ENCODE measurements at regions not wholly inside any gene's neighbourhood (a gene's known extent, or its start where the extent isn't known, plus 50 kb on each side); places are given as distances from the start of the nearest gene placed in this dataset.

- TF ChIP-seq, protein P1, sequence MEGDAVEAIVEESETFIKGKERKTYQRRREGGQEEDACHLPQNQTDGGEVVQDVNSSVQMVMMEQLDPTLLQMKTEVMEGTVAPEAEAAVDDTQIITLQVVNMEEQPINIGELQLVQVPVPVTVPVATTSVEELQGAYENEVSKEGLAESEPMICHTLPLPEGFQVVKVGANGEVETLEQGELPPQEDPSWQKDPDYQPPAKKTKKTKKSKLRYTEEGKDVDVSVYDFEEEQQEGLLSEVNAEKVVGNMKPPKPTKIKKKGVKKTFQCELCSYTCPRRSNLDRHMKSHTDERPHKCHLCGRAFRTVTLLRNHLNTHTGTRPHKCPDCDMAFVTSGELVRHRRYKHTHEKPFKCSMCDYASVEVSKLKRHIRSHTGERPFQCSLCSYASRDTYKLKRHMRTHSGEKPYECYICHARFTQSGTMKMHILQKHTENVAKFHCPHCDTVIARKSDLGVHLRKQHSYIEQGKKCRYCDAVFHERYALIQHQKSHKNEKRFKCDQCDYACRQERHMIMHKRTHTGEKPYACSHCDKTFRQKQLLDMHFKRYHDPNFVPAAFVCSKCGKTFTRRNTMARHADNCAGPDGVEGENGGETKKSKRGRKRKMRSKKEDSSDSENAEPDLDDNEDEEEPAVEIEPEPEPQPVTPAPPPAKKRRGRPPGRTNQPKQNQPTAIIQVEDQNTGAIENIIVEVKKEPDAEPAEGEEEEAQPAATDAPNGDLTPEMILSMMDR (IDR thresholded peaks at IDR 0.05; ENCODE audit: low read depth, low read length, missing control alignments): no peak
- no peak overlapping the region for H3K27ac ChIP-seq
- in situ Hi-C loops (cut with HindIII; ENCODE audit: low pct_ligation_motif_present, low sequenced_read_pairs): no loop called here
- no peak overlapping the region for H3K4me3 ChIP-seq (ENCODE audit: low read depth, low read length)
- no peak for DNase-seq
- no peaks in the 10 kb centered on the region for H3K36me3 ChIP-seq (replicated peaks)
- H3K27me3 ChIP-seq (replicated peaks): no peaks in the 10 kb centered on the region
Measured at GRCh38 chr2:167861574-167862193, 385.7 kb downstream of the STK39 start.

DNA sequence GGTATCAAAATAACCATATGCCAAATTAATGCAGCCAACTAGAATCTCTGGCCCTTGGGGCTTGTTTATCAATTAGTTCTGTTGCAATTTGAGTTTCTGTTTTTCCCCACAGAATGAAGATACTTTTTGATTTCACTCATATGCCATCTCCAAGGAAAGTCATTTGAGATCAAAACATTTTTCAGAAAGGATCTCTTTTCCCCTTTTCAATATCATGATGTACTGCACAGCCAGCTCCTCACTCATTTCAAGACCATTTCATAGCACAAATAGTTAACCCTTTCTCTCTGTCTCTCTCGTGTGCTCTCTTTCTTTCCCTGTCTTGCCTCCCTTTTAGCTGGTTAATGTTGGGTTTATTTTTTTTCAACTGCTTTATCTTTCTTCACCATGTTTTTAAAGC, 387.3 kb downstream of the STK39 start:
- DNase-seq: no peak
- no peak overlapping the region for H3K4me3 ChIP-seq (ENCODE audit: low read depth, low read length)
- in situ Hi-C loops (cut with HindIII; ENCODE audit: low pct_ligation_motif_present, low sequenced_read_pairs): no loop called here
- H3K36me3 ChIP-seq (replicated peaks): no peaks in the 10 kb centered on the region
- no peak overlapping the region for H3K27ac ChIP-seq
- no peaks in the 10 kb centered on the region for H3K27me3 ChIP-seq (replicated peaks)
- TF ChIP-seq, protein P1 (IDR thresholded peaks at IDR 0.05; ENCODE audit: low read depth, low read length, missing control alignments): no peak

- TF ChIP-seq, protein P1 (IDR thresholded peaks at IDR 0.05; ENCODE audit: low read depth, low read length, missing control alignments): no peak
- in situ Hi-C loops (cut with HindIII; ENCODE audit: low pct_ligation_motif_present, low sequenced_read_pairs): no loop called here
- Histone ChIP-seq H3K36me3 (replicated peaks) (no peaks in the 10 kb centered on the region), H3K4me3 (ENCODE audit: low read depth, low read length) (no peak overlapping the region), H3K27me3 (replicated peaks) (no peaks in the 10 kb centered on the region), H3K27ac (no peak overlapping the region)
- no peak for DNase-seq
Measured at GRCh38 chr2:167859676-167860075, 387.7 kb downstream of the STK39 start.

- DNase-seq: no peak
- TF ChIP-seq, protein P1 (IDR thresholded peaks at IDR 0.05; ENCODE audit: low read depth, low read length, missing control alignments): no peak
- Histone ChIP-seq H3K27ac (no peak overlapping the region), H3K4me3 (ENCODE audit: low read depth, low read length) (no peak overlapping the region), H3K36me3 (replicated peaks) (no peaks in the 10 kb centered on the region), H3K27me3 (replicated peaks) (no peaks in the 10 kb centered on the region)
- in situ Hi-C loops (cut with HindIII; ENCODE audit: low pct_ligation_motif_present, low sequenced_read_pairs): no loop called here
Measured at GRCh38 chr2:167858086-167858485, 389.3 kb downstream of the STK39 start.

GRCh38 chr2:167857416-167857815, 390.0 kb downstream of the STK39 start:
- DNase-seq: no peak
- no peak overlapping the region for H3K4me3 ChIP-seq (ENCODE audit: low read depth, low read length)

More at GRCh38 chr2:167857416-167857815, 390.0 kb downstream of the STK39 start:
- no peaks in the 10 kb centered on the region for H3K27me3 ChIP-seq (replicated peaks)
- no peaks in the 10 kb centered on the region for H3K36me3 ChIP-seq (replicated peaks)
- in situ Hi-C loops (cut with HindIII; ENCODE audit: low pct_ligation_motif_present, low sequenced_read_pairs): no loop called here
- TF ChIP-seq, protein P1 (IDR thresholded peaks at IDR 0.05; ENCODE audit: low read depth, low read length, missing control alignments): no peak
- H3K27ac ChIP-seq: no peak overlapping the region
